GM23338 (cell line): ENCODE measurements at regions not wholly inside any gene's neighbourhood (a gene's known extent, or its start where the extent isn't known, plus 50 kb on each side); places are given as distances from the start of the nearest gene placed in this dataset.

ENCODE experiments used
- EZH2 ChIP-seq: fragments of 200-600 bp; sonication (generic); IDR thresholded peaks from one replicate; pipeline ENCODE4 v1.8.0; 2017; ENCODE audit warnings: antibody characterized with exemption, mild to moderate bottlenecking, low read depth; ENCODE audit not compliant: unreplicated experiment
- EZH2phosphoT487 ChIP-seq: fragments of 200-600 bp; sonication (generic); IDR thresholded peaks from one replicate; pipeline ENCODE4 v1.8.1; 2018; ENCODE audit warnings: antibody characterized with exemption; ENCODE audit not compliant: unreplicated experiment
- POLR2AphosphoS5 ChIP-seq: IDR thresholded peaks from 2 replicates; pipeline ENCODE4 v1.6.1; 2016; ENCODE audit warnings: antibody characterized with exemption, low read depth
- TF ChIP-seq, protein P1 (sequence below), 2 experiments: fragments of 200-600 bp in 1 of 2; sonication (generic) in 1 of 2; conservative IDR thresholded peaks; 2 replicates each; pipeline versions ENCODE4 v1.5.1 to v1.6.1; 2016 to 2017; ENCODE audit warnings: antibody characterized with exemption in 2 of 2, low read depth in 2 of 2, mild to moderate bottlenecking in 2 of 2, moderate library complexity in 1 of 2
- TF ChIP-seq, protein P2 (sequence below): IDR thresholded peaks from 2 replicates; pipeline ENCODE4 v1.6.1; 2016; ENCODE audit warnings: antibody characterized with exemption

DNA sequence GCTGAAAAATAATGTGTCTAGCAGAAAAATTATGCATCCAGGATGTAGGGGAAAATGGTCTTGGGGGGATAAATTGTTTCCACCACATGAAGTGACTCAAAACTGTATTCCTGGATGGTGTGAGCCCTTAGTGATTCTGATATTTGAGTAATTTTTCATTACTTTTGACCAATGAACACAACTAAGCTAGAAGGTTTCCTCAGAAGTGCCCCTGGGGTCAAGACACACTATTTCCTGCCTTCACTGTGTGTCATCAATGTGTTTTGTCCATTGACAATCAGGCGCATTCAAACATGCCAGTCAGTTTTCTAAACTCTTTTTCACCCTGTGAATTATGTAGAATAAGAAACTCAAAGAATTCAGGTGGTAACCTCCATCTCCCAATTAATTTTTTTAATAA, 130.5 kb upstream of the REG3G start:
- TF ChIP-seq, protein P1, sequence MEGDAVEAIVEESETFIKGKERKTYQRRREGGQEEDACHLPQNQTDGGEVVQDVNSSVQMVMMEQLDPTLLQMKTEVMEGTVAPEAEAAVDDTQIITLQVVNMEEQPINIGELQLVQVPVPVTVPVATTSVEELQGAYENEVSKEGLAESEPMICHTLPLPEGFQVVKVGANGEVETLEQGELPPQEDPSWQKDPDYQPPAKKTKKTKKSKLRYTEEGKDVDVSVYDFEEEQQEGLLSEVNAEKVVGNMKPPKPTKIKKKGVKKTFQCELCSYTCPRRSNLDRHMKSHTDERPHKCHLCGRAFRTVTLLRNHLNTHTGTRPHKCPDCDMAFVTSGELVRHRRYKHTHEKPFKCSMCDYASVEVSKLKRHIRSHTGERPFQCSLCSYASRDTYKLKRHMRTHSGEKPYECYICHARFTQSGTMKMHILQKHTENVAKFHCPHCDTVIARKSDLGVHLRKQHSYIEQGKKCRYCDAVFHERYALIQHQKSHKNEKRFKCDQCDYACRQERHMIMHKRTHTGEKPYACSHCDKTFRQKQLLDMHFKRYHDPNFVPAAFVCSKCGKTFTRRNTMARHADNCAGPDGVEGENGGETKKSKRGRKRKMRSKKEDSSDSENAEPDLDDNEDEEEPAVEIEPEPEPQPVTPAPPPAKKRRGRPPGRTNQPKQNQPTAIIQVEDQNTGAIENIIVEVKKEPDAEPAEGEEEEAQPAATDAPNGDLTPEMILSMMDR (conservative IDR thresholded peaks at IDR 0.05; ENCODE audit: low read depth in 2 of 2): no peak
- TF ChIP-seq POLR2AphosphoS5 (no peak), EZH2 (no peak), EZH2phosphoT487 (no peak)
- TF ChIP-seq, protein P2, sequence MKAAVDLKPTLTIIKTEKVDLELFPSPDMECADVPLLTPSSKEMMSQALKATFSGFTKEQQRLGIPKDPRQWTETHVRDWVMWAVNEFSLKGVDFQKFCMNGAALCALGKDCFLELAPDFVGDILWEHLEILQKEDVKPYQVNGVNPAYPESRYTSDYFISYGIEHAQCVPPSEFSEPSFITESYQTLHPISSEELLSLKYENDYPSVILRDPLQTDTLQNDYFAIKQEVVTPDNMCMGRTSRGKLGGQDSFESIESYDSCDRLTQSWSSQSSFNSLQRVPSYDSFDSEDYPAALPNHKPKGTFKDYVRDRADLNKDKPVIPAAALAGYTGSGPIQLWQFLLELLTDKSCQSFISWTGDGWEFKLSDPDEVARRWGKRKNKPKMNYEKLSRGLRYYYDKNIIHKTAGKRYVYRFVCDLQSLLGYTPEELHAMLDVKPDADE: no peak
